HepG2 (cell line): ENCODE measurements at regions not wholly inside any gene's neighbourhood (a gene's known extent, or its start where the extent isn't known, plus 50 kb on each side); places are given as distances from the start of the nearest gene placed in this dataset.
A peak's percentile ranks its signal among the peaks of the same experiment; 100 is the strongest.

Source experiments
- ATAC-seq: fragments of 200-7000 bp; cut with Tn5 transposase; 3 replicates; pipeline ENCODE4 v1.9.1; 2020; ENCODE audit warnings: mild to moderate bottlenecking, moderate library complexity
- BruUV-seq: library from RNA; stranded (reverse); fragments of 400-500 nt; replicated peaks from 2 replicates; lab custom pipeline; 2021; lab: Mats Ljungman, UMichigan
- CTCF ChIA-PET: fragments of 300-600 bp; formaldehyde crosslinking; extraction: SDS; loops from one replicate; lab custom pipeline; 2021; ENCODE audit warnings: low total read pairs, inconsistent platforms, low intra/inter-chr PET ratio; lab: Yijun Ruan, JAX
- POLR2A ChIA-PET: fragments of 350-600 bp; sonication (Branson Sonifier 250); formaldehyde crosslinking; loops from one replicate; lab custom pipeline; 2020; ENCODE audit warnings: antibody characterized with exemption, inconsistent platforms; lab: Yijun Ruan, JAX
- DNase-seq: peaks from one replicate; pipeline ENCODE4 v3.0.0-alpha.2; 2015; ENCODE audit warnings: low spot score
- FAIRE-seq: peaks from 3 replicates; lab custom pipeline; 2011; peaks lifted over from hg19 to GRCh38; lab: Jason Lieb, UNC
- H2AFZ ChIP-seq: one replicate; pipeline ENCODE4 v1.6.1; 2011; ENCODE audit warnings: low read length, inconsistent platforms
- H3K27ac ChIP-seq: fragments of 300-600 bp; 3 replicates; pipeline ENCODE4 v1.8.0; 2011; ENCODE audit warnings: mixed run types, mild to moderate bottlenecking, mixed read lengths, low read length, inconsistent platforms; ENCODE audit not compliant: insufficient read depth; ENCODE audit errors: extremely low read length
- H3K27me3 ChIP-seq, 2 experiments: fragments of 200-600 bp in 1 of 2; 2 replicates in 1 of 2; 3 replicates in 1 of 2; pipeline versions ENCODE4 v1.6.0 to v1.8.0; 2011; ENCODE audit warnings: low read length in 2 of 2, mild to moderate bottlenecking in 2 of 2, moderate library complexity in 2 of 2, inconsistent platforms in 1 of 2; ENCODE audit not compliant: insufficient read depth in 2 of 2, control insufficient read depth in 1 of 2
- H3K36me3 ChIP-seq, 2 experiments: fragments of 200-600 bp in 1 of 2; replicated peaks in 1 of 2; 2 replicates in 1 of 2; 3 replicates in 1 of 2; pipeline versions ENCODE4 v1.5.1 to v1.8.0; 2011; ENCODE audit warnings: low read length in 2 of 2, inconsistent platforms in 1 of 2; ENCODE audit not compliant: insufficient read depth in 2 of 2, control insufficient read depth in 1 of 2
- H3K4me1 ChIP-seq: 2 replicates; pipeline ENCODE4 v1.5.1; 2012; ENCODE audit warnings: low read length, inconsistent platforms; ENCODE audit not compliant: insufficient read depth
- H3K4me2 ChIP-seq: 2 replicates; pipeline ENCODE4 v1.6.0; 2011; ENCODE audit warnings: low read depth, low read length, inconsistent platforms
- H3K4me3 ChIP-seq, 3 experiments: fragments of 200-600 bp in 1 of 3; sonication (generic), shearing (Covaris generic) in 1 of 3; replicated peaks in 1 of 3; 2 replicates each; pipeline ENCODE4 v1.5.1; 2011 to 2016; ENCODE audit warnings: low read length in 3 of 3, inconsistent platforms in 2 of 3, low read depth in 2 of 3, mild to moderate bottlenecking in 2 of 3, control low read depth in 1 of 3, mixed read lengths in 1 of 3; ENCODE audit not compliant: insufficient read depth in 1 of 3
- H3K79me2 ChIP-seq: one replicate; pipeline ENCODE4 v1.6.1; 2011; ENCODE audit warnings: low read length, inconsistent platforms; ENCODE audit not compliant: insufficient read depth
- H3K9ac ChIP-seq: 2 replicates; pipeline ENCODE4 v1.6.0; 2011; ENCODE audit warnings: mild to moderate bottlenecking, low read depth, low read length, inconsistent platforms; ENCODE audit not compliant: insufficient read depth
- H3K9me3 ChIP-seq: 2 replicates; pipeline ENCODE4 v1.5.1; 2012; ENCODE audit warnings: mild to moderate bottlenecking, low read length
- H4K20me1 ChIP-seq: 2 replicates; pipeline ENCODE4 v1.6.0; 2011; ENCODE audit warnings: inconsistent platforms, mild to moderate bottlenecking, low read length, moderate library complexity; ENCODE audit not compliant: insufficient read depth
- HIVEP1 ChIP-seq: sonication (generic); formaldehyde crosslinking; IDR thresholded peaks from 2 replicates; pipeline ENCODE4 v1.4.0; 2020; ENCODE audit warnings: mild to moderate bottlenecking, missing genetic modification reagents
- HNRNPH1 ChIP-seq: fragments of 200-400 bp; formaldehyde crosslinking; optimal IDR thresholded peaks from 2 replicates; pipeline ENCODE3; 2017; ENCODE audit warnings: mild to moderate bottlenecking, low read depth, low read length
- MAFF ChIP-seq: IDR thresholded peaks from 2 replicates; pipeline ENCODE4 v1.6.1; 2011; ENCODE audit warnings: low read depth, low read length, improper control_type of control experiment
- MAFK ChIP-seq, 2 experiments: IDR thresholded peaks in 1 of 2; conservative IDR thresholded peaks in 1 of 2; 2 replicates each; pipeline ENCODE4 v1.6.1; 2011; ENCODE audit warnings: improper control_type of control experiment in 2 of 2, low read length in 2 of 2
- NFE2L2 ChIP-seq: fragments of 150-350 bp; IDR thresholded peaks from 2 replicates; pipeline ENCODE4 v1.6.1; 2014; ENCODE audit warnings: low read length
- POGZ ChIP-seq: sonication (generic); formaldehyde crosslinking; IDR thresholded peaks from 2 replicates; pipeline ENCODE4 v1.4.0; 2020; ENCODE audit warnings: mild to moderate bottlenecking, missing genetic modification reagents
- THYN1 ChIP-seq: sonication (generic); formaldehyde crosslinking; IDR thresholded peaks from 2 replicates; pipeline ENCODE4 v1.8.1; 2023; ENCODE audit warnings: low read depth, mild to moderate bottlenecking, moderate library complexity, missing genetic modification reagents, borderline replicate concordance
- TSC22D2 ChIP-seq: sonication (generic); formaldehyde crosslinking; IDR thresholded peaks from 2 replicates; pipeline ENCODE4 v1.5.1; 2020; ENCODE audit warnings: missing genetic modification reagents, mild to moderate bottlenecking, borderline replicate concordance
- ZFAT ChIP-seq: sonication (generic); formaldehyde crosslinking; conservative IDR thresholded peaks from 2 replicates; pipeline ENCODE4 v1.8.1; 2023; ENCODE audit warnings: missing genetic modification reagents, inconsistent platforms
- ZNF10 ChIP-seq: sonication (generic); formaldehyde crosslinking; IDR thresholded peaks from 2 replicates; pipeline ENCODE4 v1.4.0; 2020; ENCODE audit warnings: mild to moderate bottlenecking, low read depth, missing genetic modification reagents, borderline replicate concordance
- ZNF773 ChIP-seq: sonication (generic); formaldehyde crosslinking; IDR thresholded peaks from 2 replicates; pipeline ENCODE4 v1.4.0; 2020; ENCODE audit warnings: missing genetic modification reagents, borderline replicate concordance
- WGBS: methylation state at CpG from one replicate; pipeline ENCODE4 v1.1.6; 2017; ENCODE audit warnings: low lambda C conversion rate; 5-methylcytosine and 5-hydroxymethylcytosine counted together
- in situ Hi-C: cut with HindIII; loops from 2 replicates; pipeline ENCODE4 v1.10.0; 2017; ENCODE audit warnings: low pct_unique_long_range_greater_than_20kb; ENCODE audit not compliant: extremely low pct_ligation_motif_present
- intact Hi-C: fragments of 100-400 bp; cut with micrococcal nuclease; formaldehyde crosslinking; loops from one replicate; pipeline ENCODE4 v1.10.0; 2022; ENCODE audit not compliant: unreplicated experiment
- TF ChIP-seq, protein P1 (sequence below): IDR thresholded peaks from 2 replicates; pipeline ENCODE4 v1.6.1; 2016; ENCODE audit warnings: mild to moderate bottlenecking

DNA sequence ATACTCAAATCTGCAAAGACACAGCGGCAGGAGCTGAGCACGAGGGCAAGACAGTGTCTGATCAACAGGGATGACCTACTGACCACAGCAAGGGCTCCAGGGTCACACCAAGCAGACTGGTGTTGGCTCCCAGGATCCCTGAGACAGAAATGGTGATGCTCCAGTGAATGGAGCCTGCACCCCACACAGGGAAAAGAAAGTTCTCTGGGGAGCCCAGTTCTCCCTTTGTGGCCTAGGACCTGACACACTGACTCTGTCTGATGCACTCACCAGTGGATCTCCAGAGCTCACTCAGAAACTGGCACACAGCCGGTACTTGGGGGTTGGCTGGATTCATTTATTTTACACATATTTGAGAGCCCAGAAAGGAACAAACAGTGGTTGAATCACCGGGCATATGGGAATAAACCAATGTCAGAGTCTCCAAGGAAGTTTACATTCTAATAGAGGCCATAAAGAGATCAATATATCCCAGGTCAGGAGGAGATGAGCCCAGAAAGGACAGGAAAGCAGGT is 215.6 kb upstream of the ARL4C start:
- Histone ChIP-seq H3K36me3 (no peaks in the 10 kb centered on the region), H3K4me3 (no peak overlapping the region), H2AFZ (no peak overlapping the region), H3K9ac (no peak overlapping the region), H3K27me3 (no peaks in the 10 kb centered on the region), H3K79me2 (no peaks in the 10 kb centered on the region), H3K27ac (no peak overlapping the region), H3K9me3 (no peaks in the 10 kb centered on the region), H3K4me2 (no peak overlapping the region), H3K4me1 (peaks cover 50% of the 10 kb centered on the region), H4K20me1 (no peaks in the 10 kb centered on the region)
- in situ Hi-C loops (no loop called here), intact Hi-C loops (no loop called here)
- 90% methylated on average over 4 of the region's 4 CpGs for WGBS
- ATAC-seq (no peak), FAIRE-seq (no peak), DNase-seq (no peak)
- CTCF ChIA-PET, result no interaction called here
- no TSS peak for BruUV-seq
- TF ChIP-seq ZNF10 (CRISPR knock-in tag) (0 out of 2 replicates have a peak, but pooled peaks have one; percentile 64), HNRNPH1 (no peak)
- POLR2A ChIA-PET, result no interaction called here

DNA sequence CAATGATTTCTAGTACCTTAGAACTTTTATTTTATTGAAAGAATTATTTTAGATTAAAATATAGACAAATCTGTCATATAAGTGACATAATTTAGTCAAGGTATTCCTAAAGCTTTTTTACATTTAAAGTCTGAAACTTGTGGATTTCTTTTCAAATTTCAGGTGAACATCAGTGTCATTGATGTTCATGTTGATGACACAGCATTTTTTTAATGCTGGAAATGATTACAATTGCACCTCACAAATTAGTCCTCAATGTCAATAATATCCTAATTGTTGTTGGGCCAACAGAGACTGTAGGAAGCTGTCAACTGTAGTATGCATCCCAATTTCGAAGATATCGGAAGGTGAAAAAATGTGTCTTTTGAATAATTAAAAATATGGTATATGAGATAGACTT is 214.4 kb upstream of the ARL4C start:
- CTCF ChIA-PET, result no interaction called here
- no peaks in the 10 kb centered on the region for H3K9me3 ChIP-seq
- intact Hi-C loops, result no loop called here
- no peak overlapping the region for H3K27ac ChIP-seq
- no peak overlapping the region for H3K9ac ChIP-seq
- no peak for FAIRE-seq
- in situ Hi-C loops, result no loop called here
- no peak overlapping the region for H3K4me2 ChIP-seq
- H4K20me1 ChIP-seq, result no peaks in the 10 kb centered on the region
- H3K36me3 ChIP-seq, result no peaks in the 10 kb centered on the region
- H2AFZ ChIP-seq, result no peak overlapping the region
- H3K79me2 ChIP-seq, result no peaks in the 10 kb centered on the region
- peak; percentile 98 to 99 for TF ChIP-seq MAFK (conservative IDR thresholded peaks at IDR 0.05 in 1 of 2, IDR thresholded peaks at IDR 0.05 in 1 of 2; ENCODE audit: low read length in 2 of 2)
- TF ChIP-seq ZFAT (CRISPR knock-in tag), result no peak
- TF ChIP-seq TSC22D2 (CRISPR knock-in tag), result no peak
- TF ChIP-seq POGZ (CRISPR knock-in tag), result no peak
- TF ChIP-seq, protein P1, sequence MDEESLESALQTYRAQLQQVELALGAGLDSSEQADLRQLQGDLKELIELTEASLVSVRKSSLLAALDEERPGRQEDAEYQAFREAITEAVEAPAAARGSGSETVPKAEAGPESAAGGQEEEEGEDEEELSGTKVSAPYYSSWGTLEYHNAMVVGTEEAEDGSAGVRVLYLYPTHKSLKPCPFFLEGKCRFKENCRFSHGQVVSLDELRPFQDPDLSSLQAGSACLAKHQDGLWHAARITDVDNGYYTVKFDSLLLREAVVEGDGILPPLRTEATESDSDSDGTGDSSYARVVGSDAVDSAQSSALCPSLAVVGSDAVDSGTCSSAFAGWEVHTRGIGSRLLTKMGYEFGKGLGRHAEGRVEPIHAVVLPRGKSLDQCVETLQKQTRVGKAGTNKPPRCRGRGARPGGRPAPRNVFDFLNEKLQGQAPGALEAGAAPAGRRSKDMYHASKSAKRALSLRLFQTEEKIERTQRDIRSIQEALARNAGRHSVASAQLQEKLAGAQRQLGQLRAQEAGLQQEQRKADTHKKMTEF (CRISPR knock-in tag), result no peak
- TF ChIP-seq HIVEP1 (CRISPR knock-in tag), result no peak
- peak; percentile 84 for TF ChIP-seq NFE2L2
- TF ChIP-seq ZNF773 (CRISPR knock-in tag), result no peak
- TF ChIP-seq MAFF, result peak; percentile 98
- no peak for TF ChIP-seq THYN1
- TF ChIP-seq, all 625 proteins: peak for 3
- ATAC-seq (no peak), DNase-seq (no peak)
- POLR2A ChIA-PET, result interaction anchor here (1.0 to 1.2 kb wide), 2 partner anchors 17 to 22 kb away, joined by 5 to 6 read pairs; no protein-coding TSS in a partner anchor
- 79% methylated on average over 2 of the region's 2 CpGs for WGBS
- Histone ChIP-seq H3K4me3 (no peak overlapping the region), H3K4me1 (peaks cover 50% of the 10 kb centered on the region), H3K27me3 (no peaks in the 10 kb centered on the region)
- no TSS peak for BruUV-seq
